Esophagus muscularis mucosa (tissue), 4 donors: ENCODE measurements at regions not wholly inside any gene's neighbourhood (a gene's known extent, or its start where the extent isn't known, plus 50 kb on each side); places are given as distances from the start of the nearest gene placed in this dataset.

Experiments used
- DNase-seq: peaks from one replicate; pipeline ENCODE4 v3.0.0-alpha.2; 2017; ENCODE audit errors: extremely low spot score
- H3K27ac ChIP-seq, 4 donors: fragments of 200-600 bp; sonication (generic); replicated peaks in 1 of 4; 1 replicate in 3 of 4; 2 replicates in 1 of 4; pipeline ENCODE4 v1.5.1; 2016 to 2019; ENCODE audit warnings: mild to moderate bottlenecking in 1 of 4
- H3K27me3 ChIP-seq, 4 donors: fragments of 200-600 bp; sonication (generic); one replicate each; pipeline versions ENCODE4 v1.5.1 to v1.6.0; 2016 to 2019
- H3K36me3 ChIP-seq, 4 donors: fragments of 200-600 bp; sonication (generic); one replicate each; pipeline ENCODE4 v1.5.1; 2016 to 2019
- H3K4me1 ChIP-seq, 4 donors: fragments of 200-600 bp; sonication (generic); one replicate each; pipeline ENCODE4 v1.5.1; 2016 to 2019
- H3K4me3 ChIP-seq, 4 donors: fragments of 200-600 bp; sonication (generic); 1 replicate in 2 of 4; 2 replicates in 2 of 4; pipeline ENCODE4 v1.5.1; 2016 to 2019; ENCODE audit warnings: mild to moderate bottlenecking in 4 of 4, moderate library complexity in 1 of 4
- H3K9me3 ChIP-seq, 4 donors: fragments of 200-600 bp; sonication (generic); 1 replicate in 3 of 4; 2 replicates in 1 of 4; pipeline ENCODE4 v1.5.1; 2016 to 2019
- EP300 ChIP-seq: sonication (generic); formaldehyde crosslinking; IDR thresholded peaks from one replicate; pipeline ENCODE4 v1.6.1; 2017; ENCODE audit warnings: antibody characterized with exemption
- POLR2A ChIP-seq: fragments of 450-650 bp; IDR thresholded peaks from one replicate; pipeline ENCODE4 v1.6.1; 2017; ENCODE audit warnings: antibody characterized with exemption, moderate library complexity, mild to moderate bottlenecking, low read depth
- POLR2AphosphoS5 ChIP-seq, 2 donors: sonication (generic); formaldehyde crosslinking; IDR thresholded peaks; one replicate each; pipeline ENCODE4 v1.6.1; 2017; ENCODE audit warnings: antibody characterized with exemption in 2 of 2
- whole genome bisulfite sequencing: methylation state at CpG from one replicate; pipeline ENCODE4 v1.1.5; 2018; 5-methylcytosine and 5-hydroxymethylcytosine counted together
- intact Hi-C: fragments of 100-400 bp; cut with DNase I; formaldehyde crosslinking; loops from one replicate; pipeline ENCODE4 v1.15.1; 2023
- TF ChIP-seq, protein P1 (sequence below), 3 experiments: fragments of 200-600 bp in 2 of 3; fragments of 450-650 bp in 1 of 3; sonication (generic) in 2 of 3; IDR thresholded peaks; one replicate each; pipeline ENCODE4 v1.5.1; 2017 to 2019; ENCODE audit warnings: antibody characterized with exemption in 3 of 3, mild to moderate bottlenecking in 2 of 3, moderate library complexity in 1 of 3

- H3K4me1 ChIP-seq: no peaks in the 10 kb centered on the region
- no peaks in the 10 kb centered on the region for H3K36me3 ChIP-seq
- no peak overlapping the region for H3K4me3 ChIP-seq
- TF ChIP-seq POLR2A: no peak
- TF ChIP-seq POLR2AphosphoS5 (IDR thresholded peaks at IDR 0.05): no peak
- no peak for TF ChIP-seq EP300
- TF ChIP-seq, protein P1, sequence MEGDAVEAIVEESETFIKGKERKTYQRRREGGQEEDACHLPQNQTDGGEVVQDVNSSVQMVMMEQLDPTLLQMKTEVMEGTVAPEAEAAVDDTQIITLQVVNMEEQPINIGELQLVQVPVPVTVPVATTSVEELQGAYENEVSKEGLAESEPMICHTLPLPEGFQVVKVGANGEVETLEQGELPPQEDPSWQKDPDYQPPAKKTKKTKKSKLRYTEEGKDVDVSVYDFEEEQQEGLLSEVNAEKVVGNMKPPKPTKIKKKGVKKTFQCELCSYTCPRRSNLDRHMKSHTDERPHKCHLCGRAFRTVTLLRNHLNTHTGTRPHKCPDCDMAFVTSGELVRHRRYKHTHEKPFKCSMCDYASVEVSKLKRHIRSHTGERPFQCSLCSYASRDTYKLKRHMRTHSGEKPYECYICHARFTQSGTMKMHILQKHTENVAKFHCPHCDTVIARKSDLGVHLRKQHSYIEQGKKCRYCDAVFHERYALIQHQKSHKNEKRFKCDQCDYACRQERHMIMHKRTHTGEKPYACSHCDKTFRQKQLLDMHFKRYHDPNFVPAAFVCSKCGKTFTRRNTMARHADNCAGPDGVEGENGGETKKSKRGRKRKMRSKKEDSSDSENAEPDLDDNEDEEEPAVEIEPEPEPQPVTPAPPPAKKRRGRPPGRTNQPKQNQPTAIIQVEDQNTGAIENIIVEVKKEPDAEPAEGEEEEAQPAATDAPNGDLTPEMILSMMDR (IDR thresholded peaks at IDR 0.05): no peak
- H3K27me3 ChIP-seq: no peaks in the 10 kb centered on the region
- no peaks in the 10 kb centered on the region for H3K9me3 ChIP-seq
- 80% methylated on average over 4 of the region's 4 CpGs for WGBS
- intact Hi-C loops: no loop called here
- no peak overlapping the region for H3K27ac ChIP-seq
- DNase-seq: no peak
Measured at GRCh38 chr9:72443855-72444254, 77.6 kb upstream of the TMC1 start.

- no peaks in the 10 kb centered on the region for H3K36me3 ChIP-seq
- H3K4me1 ChIP-seq: no peaks in the 10 kb centered on the region
- H3K27me3 ChIP-seq: no peaks in the 10 kb centered on the region
- no peak overlapping the region for H3K27ac ChIP-seq
- TF ChIP-seq POLR2AphosphoS5 (IDR thresholded peaks at IDR 0.05) (no peak), POLR2A (no peak), EP300 (no peak)
- TF ChIP-seq, protein P1 (IDR thresholded peaks at IDR 0.05): no peak
- intact Hi-C loops: no loop called here
- H3K9me3 ChIP-seq: no peaks in the 10 kb centered on the region
- H3K4me3 ChIP-seq: no peak overlapping the region
- no peak for DNase-seq
- 69% methylated on average over 2 of the region's 2 CpGs for WGBS
Measured at GRCh38 chr9:72441848-72442607, 77.0 kb upstream of the ZFAND5 start.

DNA sequence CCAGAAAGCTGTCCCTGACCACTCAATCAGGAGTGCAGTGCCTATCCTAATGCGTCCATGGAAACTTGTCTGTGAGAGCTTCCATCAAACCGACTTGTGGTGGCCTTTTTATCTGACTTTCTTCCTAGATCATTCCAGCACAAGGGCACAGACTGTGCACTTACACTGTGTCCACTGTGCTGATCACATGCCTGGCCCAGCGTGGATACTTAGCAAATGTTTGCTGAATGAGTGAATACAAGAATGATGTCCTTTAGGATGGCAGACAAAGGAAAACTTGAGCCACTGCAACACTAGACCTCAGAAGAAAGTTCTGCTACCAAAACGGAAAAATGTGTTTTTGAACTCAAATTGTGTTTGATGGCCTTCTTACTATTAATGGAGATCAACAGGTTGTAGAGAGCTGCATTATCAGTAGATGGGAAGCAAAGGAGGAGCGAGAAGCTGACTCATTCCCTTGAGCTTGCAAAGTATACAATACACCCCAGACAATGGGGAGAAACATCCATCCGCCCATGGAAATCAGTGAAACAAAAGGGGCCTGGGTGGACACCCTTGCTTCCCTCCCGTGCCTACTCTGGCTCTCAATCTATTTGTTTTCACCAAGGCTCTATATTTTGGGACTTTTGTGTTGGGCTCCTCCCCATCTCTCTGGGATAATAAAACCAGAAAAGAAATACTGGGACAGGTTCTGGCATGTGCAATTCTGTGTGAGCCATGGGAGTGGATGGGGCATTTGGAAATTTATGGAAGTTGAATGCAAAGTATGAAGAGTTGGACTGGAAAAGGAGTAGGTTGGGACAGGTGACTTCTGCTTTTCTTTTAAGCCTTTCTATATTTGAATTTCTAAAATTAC, 76.2 kb upstream of the ZFAND5 start:
- Histone ChIP-seq H3K9me3 (no peaks in the 10 kb centered on the region), H3K4me1 (no peaks in the 10 kb centered on the region), H3K36me3 (no peaks in the 10 kb centered on the region), H3K4me3 (no peak overlapping the region), H3K27ac (no peak overlapping the region), H3K27me3 (no peaks in the 10 kb centered on the region)
- intact Hi-C loops: no loop called here
- TF ChIP-seq, protein P1 (IDR thresholded peaks at IDR 0.05): no peak
- TF ChIP-seq POLR2A: no peak
- TF ChIP-seq POLR2AphosphoS5 (IDR thresholded peaks at IDR 0.05): no peak
- no peak for TF ChIP-seq EP300
- WGBS: 83% methylated on average over 7 of the region's 7 CpGs
- no peak for DNase-seq

GRCh38 chr9:72440378-72440777, 75.4 kb upstream of the ZFAND5 start:
- TF ChIP-seq POLR2AphosphoS5 (IDR thresholded peaks at IDR 0.05) (no peak), EP300 (no peak), POLR2A (no peak)
- TF ChIP-seq, protein P1 (IDR thresholded peaks at IDR 0.05): no peak
- Histone ChIP-seq H3K27ac (no peak overlapping the region), H3K4me3 (no peak overlapping the region), H3K9me3 (no peaks in the 10 kb centered on the region), H3K36me3 (no peaks in the 10 kb centered on the region), H3K4me1 (no peaks in the 10 kb centered on the region), H3K27me3 (no peaks in the 10 kb centered on the region)
- intact Hi-C loops: no loop called here
- no peak for DNase-seq
- WGBS: 82% methylated on average over 2 of the region's 2 CpGs
